HG02870 (cell line): ENCODE measurements at regions not wholly inside any gene's neighbourhood (a gene's known extent, or its start where the extent isn't known, plus 50 kb on each side); places are given as distances from the start of the nearest gene placed in this dataset.
"Not testable (repeated sequence)": the region's sequence is repeated elsewhere in the genome, so short reads cannot be mapped to it uniquely, and the experiment has no call there.

Experiments
- ATAC-seq: cut with Tn5 transposase; IDR thresholded peaks from one replicate; pipeline ENCODE4 v1.9.1; 2021; ENCODE audit warnings: mild to moderate bottlenecking, moderate library complexity; ENCODE audit not compliant: unreplicated experiment

- no peak for ATAC-seq
Measured at GRCh38 chr1:244316986-244317655, 134.6 kb downstream of the ADSS2 start.

GRCh38 chr1:244318078-244318477 lies 133.6 kb downstream of the ADSS2 start:
- no peak for ATAC-seq

GRCh38 chr1:244318512-244318911 lies 133.2 kb downstream of the ADSS2 start:
- ATAC-seq = no peak

GRCh38 chr1:244319283-244320132 lies 132.2 kb downstream of the ADSS2 start:
- peak; percentile 79 for ATAC-seq

- no peak for ATAC-seq
Measured at GRCh38 chr1:244322181-244322580, 129.5 kb downstream of the ADSS2 start.

GRCh38 chr1:244322791-244323521 lies 128.8 kb downstream of the ADSS2 start:
- no peak for ATAC-seq

- no peak for ATAC-seq
Measured at GRCh38 chr1:244324176-244324883, 127.4 kb downstream of the ADSS2 start.

GRCh38 chr1:244325056-244325758 lies 126.5 kb downstream of the ADSS2 start:
- ATAC-seq = peak; percentile 82

GRCh38 chr1:244326757-244327156 lies 125.0 kb downstream of the ADSS2 start:
- ATAC-seq = no peak

GRCh38 chr1:244327533-244327932 lies 124.2 kb downstream of the ADSS2 start:
- no peak for ATAC-seq

- ATAC-seq = no peak
Measured at GRCh38 chr1:244328476-244328875, 123.2 kb downstream of the ADSS2 start.

GRCh38 chr1:244329591-244330317 lies 122.0 kb downstream of the ADSS2 start:
- no peak for ATAC-seq

GRCh38 chr1:244330318-244330625 lies 121.4 kb downstream of the ADSS2 start:
- ATAC-seq = no peak

- not testable (repeated sequence) for ATAC-seq
Measured at GRCh38 chr1:244332761-244333160, 118.9 kb downstream of the ADSS2 start.

GRCh38 chr1:244334315-244334714 lies 117.4 kb downstream of the ADSS2 start:
- ATAC-seq = not testable (repeated sequence)

GRCh38 chr1:244334842-244335241 lies 116.9 kb downstream of the ADSS2 start:
- not testable (repeated sequence) for ATAC-seq

- ATAC-seq = no peak
Measured at GRCh38 chr1:244335456-244335855, 116.3 kb downstream of the ADSS2 start.

GRCh38 chr1:244336232-244336899 lies 115.3 kb downstream of the ADSS2 start:
- no peak for ATAC-seq

- ATAC-seq = no peak
Measured at GRCh38 chr1:244337839-244338238, 113.9 kb downstream of the ADSS2 start.
